Midbrain (tissue), 1 donor: ENCODE measurements at regions not wholly inside any gene's neighbourhood (a gene's known extent, or its start where the extent isn't known, plus 50 kb on each side); places are given as distances from the start of the nearest gene placed in this dataset.

ENCODE experiments used
- DNase-seq: peaks from one replicate; lab custom pipeline; 2025; lab: John Stamatoyannopoulos, UW

DNA sequence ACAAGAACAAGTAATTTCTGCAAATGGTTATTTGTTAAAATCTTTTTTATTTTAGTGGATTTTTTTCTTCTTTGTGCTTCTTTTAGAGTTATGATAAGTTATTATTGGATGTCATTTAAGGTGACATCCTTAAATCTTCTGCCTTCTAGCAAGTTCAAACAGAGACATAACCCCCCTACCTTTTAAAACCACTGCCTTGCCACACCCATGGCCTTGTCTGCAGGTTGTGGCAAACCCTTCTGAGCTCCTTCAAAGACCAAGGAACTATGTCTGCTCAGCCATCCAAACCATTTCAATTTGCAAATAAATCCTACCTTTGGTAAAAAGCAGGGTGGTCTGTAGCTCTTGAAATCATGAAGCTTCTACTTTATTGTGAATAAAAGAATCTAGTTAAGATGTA, 241.6 kb downstream of the FAM76B start:
- DNase-seq, result no peak

DNA sequence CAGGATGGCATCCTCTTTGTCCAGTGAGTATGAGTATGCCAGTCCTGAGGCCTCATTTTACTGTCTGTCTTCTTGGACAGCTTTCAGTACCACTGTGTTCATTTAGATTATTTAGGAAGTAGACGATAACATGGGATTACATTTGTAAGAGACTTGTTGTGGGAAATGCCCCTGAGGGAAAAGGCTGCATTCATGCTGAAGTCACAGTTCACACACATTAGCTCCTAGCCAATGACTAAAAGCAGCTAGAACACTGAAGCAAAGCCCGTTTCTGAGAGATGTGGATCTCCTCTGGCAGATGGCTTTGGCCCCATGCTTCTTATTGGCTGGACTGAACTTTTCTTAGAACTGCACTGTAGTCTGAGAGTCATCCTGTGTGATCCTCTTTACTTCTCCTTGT, 242.4 kb downstream of the FAM76B start:
- no peak for DNase-seq

- no peak for DNase-seq
These were observed 244.3 kb downstream of the FAM76B start for GRCh38 chr11:95545116-95545875.

- no peak for DNase-seq
These were observed 245.3 kb downstream of the FAM76B start for GRCh38 chr11:95544095-95544856.

DNA sequence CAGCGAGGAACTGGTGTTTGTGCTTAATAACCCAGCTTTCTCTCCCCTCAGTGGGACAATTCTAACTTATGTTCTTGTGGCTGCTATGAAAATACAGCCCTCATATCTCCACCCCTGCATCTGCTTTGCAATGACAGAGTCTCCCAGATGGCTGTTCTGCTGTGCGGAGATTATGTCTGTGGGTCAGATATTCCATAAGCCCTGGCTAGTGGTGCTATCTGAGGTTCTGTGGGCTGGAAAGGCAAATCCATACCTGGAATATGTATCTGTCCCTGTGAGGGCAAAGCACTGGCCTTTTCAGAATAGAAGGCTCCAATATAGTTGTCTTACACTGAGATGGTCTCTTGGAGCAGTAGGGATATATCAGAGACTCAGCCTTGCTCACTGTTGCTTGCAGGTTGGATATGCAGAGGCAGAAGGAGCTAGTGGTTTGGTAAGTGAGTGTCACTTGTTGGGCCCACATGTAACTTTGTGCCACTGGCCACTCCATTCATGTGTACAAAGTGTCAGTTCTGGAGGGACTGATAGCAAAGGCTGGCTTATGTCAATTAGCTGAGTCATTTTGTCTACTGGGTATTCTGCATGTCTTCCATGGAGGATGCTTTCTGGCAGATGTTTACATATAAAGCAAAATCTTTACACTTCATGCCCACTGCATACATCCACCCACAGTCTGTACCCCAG, 246.6 kb downstream of the FAM76B start:
- no peak for DNase-seq

DNA sequence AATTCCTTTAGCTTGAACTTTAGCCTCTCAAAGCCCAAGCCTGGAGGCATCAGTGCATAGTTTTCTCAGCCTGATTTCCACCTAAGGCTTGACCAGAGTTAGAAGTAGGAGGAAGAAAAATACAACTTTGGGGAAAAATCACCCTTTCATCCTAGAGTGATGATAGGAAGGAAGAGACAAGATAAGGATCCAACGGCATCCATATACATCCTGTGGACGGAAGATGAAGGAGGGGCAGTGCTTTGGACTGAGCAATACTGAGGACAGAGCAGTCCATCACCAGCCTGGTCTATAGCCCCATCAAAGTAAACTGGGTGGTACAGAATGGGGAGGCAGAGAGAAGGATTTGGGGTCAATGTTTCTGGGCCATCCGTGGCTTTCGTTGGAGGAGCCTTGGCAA, 247.9 kb downstream of the FAM76B start:
- no peak for DNase-seq

DNA sequence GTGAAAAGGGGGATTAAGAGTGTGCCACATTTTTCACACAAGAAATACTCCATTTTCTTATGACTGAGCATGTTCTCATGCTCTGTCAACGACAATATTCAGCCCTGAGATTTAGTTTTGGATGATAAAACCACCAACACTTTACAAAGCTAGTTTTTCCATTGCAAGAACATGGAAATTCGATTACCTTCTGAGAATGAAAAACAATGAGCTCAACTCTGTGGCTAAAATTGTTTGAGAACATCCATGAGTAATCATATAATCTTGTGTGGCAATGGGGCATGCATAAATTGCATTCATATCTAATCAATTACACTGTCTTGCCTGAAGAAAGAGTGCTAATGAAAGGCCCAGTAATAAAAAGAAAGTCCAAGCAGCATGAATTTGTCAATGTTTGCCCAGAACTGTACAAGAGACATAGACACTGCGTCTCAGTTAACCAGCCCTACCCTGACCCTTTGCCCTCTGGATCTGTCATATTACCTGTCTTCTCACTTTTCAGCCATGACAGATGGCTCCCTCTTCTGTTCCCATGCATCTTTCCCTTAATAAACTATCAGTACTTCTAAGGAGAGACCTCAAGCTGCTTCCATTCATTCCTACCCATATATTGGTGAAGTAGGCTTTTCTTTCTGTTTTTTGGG, 253.4 kb downstream of the FAM76B start:
- no peak for DNase-seq

GRCh38 chr11:95534809-95535208, 254.8 kb downstream of the FAM76B start:
- DNase-seq, result no peak

DNA sequence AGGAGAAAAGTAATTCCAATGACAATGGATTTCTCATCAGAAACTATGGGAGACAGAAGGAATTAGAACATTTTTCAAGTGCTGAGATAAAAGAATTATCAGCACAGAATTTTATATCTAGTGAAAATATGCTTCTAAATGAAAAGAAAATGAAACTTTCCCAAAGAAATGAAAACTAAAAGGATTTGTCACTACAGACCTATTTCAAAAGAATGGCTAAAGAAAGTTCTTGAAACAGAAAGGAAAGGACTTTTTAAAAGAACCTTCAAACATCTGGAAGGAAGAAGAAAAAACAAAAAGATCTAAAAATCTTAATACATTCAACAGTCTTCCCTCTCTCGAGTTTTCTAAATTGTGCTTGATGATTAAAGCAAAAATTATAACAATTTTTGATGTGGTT, 255.4 kb downstream of the FAM76B start:
- no peak for DNase-seq

GRCh38 chr11:95531116-95531515, 258.5 kb downstream of the FAM76B start:
- DNase-seq, result no peak

DNA sequence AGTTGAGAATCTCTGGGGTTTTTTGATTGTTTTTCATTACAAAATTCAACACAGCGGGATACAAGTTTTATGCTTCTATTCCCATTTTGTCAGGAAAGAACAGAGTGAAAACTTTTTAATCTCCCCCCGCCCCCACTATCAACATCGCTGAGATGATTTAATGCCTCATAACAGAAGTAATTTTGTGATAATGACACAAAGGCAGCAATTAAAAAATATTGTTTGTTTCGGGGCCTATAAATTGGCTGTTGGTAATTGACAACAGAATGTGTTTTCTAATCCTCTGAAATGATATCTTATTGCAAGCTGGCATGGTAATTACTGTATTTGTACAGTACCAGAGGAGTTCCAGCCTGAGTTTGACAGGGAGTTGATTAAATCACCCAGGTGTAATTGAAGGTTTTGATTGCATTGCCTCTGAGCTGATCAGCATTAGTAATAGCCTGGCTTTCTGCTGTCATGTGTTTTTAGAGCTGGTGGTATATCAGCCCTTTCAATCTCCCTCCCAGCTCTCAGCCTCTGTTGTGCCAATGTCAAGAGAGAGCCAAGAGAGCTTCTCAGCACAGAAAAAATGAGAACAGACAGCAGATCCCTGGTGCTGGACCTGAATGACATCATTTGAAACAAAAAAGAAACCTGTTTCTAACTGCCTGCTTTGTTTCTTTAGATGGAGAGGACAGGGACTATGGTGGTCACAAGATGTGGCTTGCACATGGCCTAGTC, 265.1 kb downstream of the FAM76B start:
- no peak for DNase-seq

- DNase-seq, result no peak
These were observed 266.7 kb downstream of the FAM76B start for GRCh38 chr11:95522874-95523273.

DNA sequence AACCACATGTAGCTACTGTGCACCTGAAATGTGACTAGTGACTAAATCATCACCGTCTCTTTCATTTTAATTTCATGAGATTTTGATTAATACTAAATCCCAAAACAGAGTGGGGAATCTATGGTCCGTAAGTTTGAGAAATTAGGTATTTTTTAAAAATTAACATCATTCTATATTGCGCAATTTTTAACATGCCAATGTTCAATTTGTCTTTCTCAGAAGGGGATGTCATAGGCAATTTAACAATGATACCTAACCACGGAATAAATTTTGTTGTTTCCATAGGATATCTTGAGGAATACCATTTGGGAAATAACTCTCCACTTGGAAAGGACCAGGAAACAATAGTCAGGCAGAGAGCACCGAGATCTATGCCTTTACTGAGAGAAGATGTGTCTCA, 267.7 kb downstream of the FAM76B start:
- DNase-seq, result no peak

DNA sequence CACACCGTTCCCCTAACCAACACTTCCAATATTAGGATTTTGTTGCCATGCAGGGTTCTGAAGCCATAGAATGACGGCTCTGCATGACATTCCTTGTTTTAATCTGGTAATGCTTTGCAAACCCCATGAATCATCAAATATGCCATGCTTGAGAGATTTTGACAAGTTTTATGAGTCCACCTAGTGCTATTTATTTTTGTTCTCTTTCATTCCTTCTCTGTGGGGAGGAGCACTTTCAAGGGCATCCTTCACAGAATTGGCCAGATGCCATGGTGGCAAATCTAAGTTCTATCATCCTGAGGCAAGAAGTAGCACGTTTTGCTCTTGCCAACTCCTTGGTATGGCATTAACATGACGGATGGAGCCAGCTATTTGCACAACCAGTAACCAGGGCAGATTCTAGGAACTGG, 268.4 kb downstream of the FAM76B start:
- DNase-seq, result no peak

DNA sequence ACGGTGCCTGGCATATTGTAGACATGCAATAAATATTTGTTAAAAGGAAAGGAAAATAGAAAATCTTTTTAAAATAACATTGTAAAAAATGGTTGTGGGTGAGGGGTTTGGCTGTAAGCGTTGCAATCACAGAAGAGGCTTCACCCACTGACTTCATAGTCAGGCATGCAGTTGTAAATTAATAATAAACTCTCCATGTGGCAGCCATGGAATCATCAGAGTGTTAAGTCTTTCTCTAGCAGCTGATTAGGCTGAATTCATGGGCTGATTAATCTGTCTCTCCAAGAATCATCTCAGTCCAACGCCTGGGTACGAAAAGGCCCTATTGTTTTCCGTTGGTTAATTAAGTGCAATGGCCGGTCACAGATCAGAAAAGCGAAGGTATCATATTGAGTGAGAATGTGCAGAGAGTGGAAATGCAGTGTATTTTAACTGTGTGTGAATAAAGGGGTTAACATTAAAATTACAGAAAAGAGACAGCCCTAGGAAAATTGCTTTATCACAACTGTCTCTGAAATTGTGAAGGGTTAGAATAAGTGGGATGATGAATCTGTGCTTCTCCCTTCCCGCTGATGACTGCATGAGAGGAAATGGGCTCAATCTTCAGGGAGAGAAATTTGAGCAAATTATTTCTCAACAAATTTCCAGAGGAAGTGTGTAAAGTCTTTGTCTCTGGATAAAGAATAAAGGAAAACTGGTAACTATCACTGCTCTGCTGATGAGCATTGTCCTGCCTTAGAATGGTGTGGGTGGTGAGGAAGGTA, 269.0 kb downstream of the FAM76B start:
- no peak for DNase-seq

GRCh38 chr11:95519912-95520311, 269.7 kb downstream of the FAM76B start:
- DNase-seq, result no peak

GRCh38 chr11:95517453-95517852, 272.1 kb downstream of the FAM76B start:
- DNase-seq, result no peak

DNA sequence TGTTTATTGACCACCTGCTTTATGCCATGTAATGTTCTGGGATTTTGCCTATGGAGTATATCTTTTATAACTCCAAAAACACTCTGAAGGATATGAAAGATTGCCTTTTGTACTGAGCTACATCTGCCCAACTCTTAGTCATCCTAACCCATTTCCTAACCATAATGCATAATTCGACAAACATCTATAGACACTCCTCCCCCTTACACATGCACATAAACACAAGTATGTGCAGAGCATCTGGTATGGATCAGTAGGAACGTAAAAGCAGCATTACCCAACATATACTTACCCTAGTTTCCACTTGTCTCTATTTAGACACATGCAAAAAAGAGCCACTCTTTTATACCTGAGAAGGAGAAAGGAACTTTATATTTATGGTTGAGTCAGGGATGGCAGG, 272.8 kb downstream of the FAM76B start:
- DNase-seq, result no peak

GRCh38 chr11:95516175-95516574, 273.4 kb downstream of the FAM76B start:
- no peak for DNase-seq

- no peak for DNase-seq
These were observed 274.2 kb downstream of the FAM76B start for GRCh38 chr11:95515371-95515770.
